HG03575 (cell line): ENCODE measurements at regions not wholly inside any gene's neighbourhood (a gene's known extent, or its start where the extent isn't known, plus 50 kb on each side); places are given as distances from the start of the nearest gene placed in this dataset.
"Not testable (repeated sequence)": the region's sequence is repeated elsewhere in the genome, so short reads cannot be mapped to it uniquely, and the experiment has no call there.

Source experiments
- ATAC-seq: cut with Tn5 transposase; IDR thresholded peaks from one replicate; pipeline ENCODE4 v1.9.1; 2021; ENCODE audit not compliant: unreplicated experiment, insufficient number of reproducible peaks, low FRiP score; ENCODE audit errors: extremely low read depth

DNA sequence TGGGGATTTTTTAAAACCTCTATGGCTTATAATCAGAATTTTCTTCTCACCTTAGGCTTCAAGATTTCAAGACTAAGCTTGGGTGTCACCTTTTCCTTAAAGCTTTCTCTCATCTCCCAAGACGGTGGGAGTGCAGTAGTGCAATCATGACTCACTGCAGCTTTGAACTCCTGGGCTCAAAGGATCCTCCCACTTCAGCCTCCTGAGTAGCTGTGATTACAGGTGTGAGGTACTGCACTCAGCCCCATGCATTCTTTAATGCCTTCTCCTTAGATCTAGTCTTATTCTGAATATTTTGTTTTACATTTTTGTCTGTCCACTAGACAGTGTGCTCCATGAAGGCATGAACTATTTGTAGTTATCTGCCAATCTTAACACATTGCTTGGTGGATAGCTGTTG lies 55.7 kb upstream of the FAT3 start:
- no peak for ATAC-seq

DNA sequence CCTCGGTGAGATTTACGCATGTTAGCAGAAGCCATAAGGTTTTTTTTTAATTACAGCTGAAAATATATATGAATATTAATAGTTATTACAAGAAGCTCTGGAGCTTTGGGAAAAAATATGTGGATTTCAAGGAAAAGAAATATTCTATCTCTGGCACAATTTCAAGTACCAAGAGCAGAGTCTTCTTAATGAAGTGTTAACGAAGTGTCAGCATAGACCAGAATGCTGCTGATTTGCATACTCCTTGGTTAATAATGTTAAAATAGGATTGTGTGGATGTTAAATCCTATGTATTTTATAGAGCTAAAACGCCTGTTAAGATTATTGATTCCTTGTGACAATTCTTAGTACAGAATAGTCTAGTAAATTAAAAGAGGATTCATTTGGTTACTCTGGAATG lies 57.0 kb upstream of the FAT3 start:
- ATAC-seq, result no peak

DNA sequence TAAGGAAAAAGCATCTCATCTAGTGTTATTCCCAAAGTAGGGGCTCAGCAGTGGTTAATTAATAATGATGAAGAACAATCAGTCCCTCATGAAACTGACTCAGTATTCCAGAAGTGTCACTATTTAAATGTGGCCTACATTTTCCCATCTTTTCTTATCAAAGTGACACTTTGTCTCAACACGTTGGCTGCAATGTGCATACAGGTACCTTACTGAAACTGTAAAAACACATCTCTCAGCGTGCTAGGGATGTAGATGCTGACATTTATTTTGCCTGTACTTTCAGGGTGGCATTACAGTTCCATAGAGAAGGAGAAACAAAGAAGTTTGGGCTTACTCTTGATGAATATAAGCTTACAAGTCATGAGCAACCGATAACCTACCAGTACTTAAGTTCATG lies 58.3 kb upstream of the FAT3 start:
- ATAC-seq, result no peak

DNA sequence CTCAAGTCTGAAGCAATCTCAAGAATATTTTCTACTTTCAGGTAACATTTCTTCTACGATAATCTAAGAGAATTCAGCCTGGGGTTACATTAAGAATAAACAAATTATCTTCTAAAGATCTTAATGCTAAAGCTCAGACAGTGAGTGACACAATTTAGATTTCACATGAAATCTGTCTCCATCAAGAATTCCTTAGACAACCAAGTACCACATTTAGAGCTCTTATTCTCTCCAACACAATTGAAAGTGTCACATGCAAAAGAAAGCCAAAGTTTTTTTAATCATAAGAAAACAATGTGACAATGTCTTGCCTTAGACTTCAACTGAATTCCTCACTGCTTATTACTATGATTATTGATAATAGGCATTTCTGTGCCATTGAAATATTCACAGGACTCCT lies 60.7 kb upstream of the FAT3 start:
- no peak for ATAC-seq

DNA sequence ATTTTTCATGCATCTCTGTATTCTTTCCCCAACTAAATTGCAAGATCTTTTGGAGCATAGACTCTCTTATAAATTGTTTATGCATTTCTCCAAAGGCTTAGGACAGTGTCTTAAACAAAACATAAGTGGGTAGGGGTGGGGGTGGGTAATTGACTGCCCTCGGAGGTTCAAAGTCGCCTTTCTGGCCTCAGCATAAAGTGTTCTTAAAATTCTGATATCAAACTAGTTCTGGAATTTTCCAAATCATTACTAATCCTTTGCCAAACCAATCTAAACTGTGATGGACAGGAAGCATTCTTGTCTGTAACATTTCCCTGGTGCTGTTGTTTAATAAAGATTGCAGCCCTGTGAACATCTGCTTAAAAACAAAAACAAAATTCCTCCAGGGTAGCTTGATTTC lies 61.8 kb upstream of the FAT3 start:
- no peak for ATAC-seq

DNA sequence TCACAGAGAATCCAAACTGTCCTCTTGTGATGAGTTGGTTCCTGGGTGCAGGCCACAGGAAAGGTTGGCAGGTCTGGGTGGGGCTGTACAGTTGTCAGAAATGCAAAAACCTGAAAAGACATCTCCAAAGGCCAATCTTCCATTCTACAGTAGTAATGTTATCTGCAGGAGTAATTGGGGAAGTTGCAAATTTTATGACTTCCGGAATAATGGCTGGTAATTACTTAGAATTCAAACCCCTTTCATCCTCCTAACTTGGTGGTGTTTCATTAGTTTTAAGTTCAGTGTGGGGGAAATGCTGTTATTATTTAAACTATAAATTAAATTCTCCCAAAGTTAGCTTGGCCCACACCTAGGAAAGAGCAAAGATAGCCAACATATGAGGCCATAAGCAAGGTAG lies 64.7 kb upstream of the FAT3 start:
- no peak for ATAC-seq

DNA sequence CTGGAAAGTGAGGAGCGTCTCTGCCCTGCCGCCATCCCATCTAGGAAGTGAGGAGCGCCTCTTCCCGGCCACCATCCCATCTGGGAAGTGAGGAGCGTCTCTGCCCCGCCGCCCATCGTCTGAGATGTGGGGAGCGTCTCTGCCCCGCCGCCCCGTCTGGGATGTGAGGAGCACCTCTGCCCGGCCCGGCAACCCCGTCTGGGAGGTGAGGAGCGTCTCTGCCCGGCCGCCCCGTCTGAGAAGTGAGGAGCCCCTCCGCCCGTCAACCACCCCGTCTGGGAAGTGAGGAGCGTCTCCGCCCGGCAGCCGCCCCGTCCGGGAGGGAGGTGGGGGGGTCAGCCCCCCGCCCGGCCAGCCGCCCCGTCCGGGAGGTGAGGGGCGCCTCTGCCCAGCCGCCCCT lies 67.2 kb upstream of the FAT3 start:
- not testable (repeated sequence) for ATAC-seq

DNA sequence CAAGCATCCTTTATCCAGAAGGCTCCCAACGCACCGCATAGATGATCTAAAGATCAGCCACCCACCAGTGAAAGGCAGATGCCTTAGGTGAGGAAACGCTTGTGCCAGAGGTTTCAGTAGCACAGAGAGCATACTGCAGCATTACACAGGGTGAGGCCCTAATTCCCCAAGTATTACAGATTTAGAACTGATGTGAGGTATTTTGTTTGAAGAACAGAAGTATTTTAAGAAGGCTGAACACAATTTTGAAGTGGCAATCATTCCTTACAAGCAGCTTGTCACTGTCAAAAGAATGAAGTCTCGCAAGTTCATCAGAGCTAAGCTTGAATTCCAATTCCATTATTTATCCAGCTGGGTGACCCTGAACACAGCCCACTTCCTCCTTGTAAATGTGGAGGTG lies 70.0 kb upstream of the FAT3 start:
- ATAC-seq, result no peak

DNA sequence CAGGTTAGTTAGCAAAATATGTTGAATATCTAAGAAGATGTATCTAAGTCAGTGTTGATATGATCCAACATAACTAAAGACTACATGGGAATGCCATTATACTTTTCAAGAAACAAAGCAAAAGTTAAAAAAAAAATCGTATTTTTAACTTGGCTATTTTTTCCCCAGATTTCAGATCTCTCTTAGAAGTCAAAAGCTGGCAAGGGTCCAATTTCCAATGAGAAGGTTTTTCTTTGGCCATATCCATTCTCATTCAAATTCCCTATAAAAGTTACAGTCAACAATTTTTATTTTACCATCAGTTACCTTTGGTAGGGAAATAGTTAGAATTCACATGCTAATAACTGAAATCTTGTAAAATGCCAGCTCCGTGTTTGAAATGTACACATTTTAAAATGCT lies 70.5 kb upstream of the FAT3 start:
- ATAC-seq, result no peak

DNA sequence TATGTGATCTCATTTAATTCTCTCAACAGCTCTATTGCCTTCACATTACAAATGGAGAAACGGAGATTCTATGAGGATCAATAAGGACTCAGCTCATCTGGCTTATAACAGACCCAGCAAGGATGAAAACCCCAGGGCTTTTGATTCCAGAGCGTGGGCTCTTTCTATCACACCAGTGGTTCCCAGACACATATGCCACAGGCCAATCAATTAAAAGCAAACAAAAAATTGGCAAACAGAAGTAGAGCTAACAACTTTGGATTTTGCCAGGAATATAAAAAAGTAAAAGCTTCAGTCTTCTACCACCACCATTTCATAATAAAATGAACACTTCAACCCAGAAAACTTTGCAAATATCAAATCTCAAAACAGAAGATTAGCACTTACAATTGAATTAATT lies 71.1 kb upstream of the FAT3 start:
- no peak for ATAC-seq

DNA sequence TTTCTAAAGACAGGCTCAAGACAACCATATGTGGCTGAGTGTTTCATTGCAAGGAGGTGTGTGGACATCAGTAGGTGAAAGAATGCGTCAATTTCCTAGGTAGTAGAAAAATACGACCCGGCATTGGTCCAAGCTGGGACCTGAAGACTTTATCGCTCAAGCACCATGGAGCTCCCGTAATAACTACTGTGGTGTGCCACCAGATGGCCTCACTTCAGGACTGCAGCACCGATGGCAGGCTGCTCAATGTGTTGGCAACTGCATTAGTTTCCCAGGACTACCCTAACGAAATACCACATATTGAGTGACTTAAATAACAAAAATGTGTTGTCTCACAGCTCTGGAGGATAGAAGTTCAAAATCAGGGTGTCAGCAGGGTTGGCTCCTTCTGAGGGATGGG lies 72.4 kb upstream of the FAT3 start:
- no peak for ATAC-seq

DNA sequence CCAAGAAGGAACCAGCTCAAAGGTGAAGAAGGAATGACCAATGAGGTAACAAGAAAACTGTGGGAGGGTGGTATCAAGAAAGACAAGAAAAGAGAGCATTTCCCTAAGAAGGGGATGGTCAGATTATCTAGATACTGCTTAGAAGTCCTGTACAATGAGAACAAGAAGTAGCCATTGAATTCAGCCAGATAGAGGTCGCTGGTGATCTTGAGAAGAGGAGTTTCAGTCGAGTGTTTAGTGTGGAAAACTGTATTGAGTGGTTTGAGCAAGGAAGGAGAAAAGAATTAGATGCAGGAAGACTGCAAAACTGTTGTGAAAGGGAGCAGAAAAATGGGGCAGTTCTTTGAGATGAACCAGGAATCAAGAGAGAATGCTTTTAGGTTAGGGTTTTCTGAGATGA lies 74.6 kb upstream of the FAT3 start:
- no peak for ATAC-seq

DNA sequence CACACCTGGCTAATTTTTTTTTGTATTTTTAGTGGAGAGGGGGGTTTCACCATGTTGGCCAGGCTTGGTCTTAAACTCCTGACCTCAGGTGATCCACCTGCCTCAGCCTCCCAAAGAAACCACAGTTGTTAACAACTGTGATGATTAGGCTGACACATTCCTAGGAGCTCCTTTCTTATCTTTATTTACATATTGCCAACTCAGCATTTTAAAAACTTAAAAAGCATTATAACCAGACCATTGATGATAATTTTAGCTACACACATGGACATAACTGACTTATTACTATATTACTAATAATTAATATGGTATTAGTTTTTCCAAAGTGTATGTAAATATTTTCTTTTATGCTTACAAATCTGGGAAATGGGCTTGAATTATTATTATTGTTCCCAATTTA lies 82.9 kb upstream of the FAT3 start:
- no peak for ATAC-seq

DNA sequence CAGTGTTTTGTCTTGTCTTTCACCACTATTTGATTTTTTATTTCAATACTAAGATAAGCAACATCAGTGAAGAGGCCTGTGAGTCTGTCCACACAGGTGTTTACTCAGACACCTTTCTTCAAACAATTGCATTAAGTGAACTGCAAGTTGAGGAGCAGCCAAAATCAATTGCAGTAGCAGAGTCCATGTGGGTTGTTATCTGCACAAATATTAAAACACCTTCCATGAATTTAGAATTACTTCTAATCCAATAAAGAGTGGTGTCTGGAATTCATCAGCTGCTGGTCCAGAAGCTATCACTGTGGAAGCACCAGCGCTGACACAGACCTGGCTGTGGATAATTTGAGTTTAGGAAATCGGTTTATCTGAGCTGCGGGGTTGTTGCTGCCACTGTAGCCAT lies 83.5 kb upstream of the FAT3 start:
- ATAC-seq, result no peak

DNA sequence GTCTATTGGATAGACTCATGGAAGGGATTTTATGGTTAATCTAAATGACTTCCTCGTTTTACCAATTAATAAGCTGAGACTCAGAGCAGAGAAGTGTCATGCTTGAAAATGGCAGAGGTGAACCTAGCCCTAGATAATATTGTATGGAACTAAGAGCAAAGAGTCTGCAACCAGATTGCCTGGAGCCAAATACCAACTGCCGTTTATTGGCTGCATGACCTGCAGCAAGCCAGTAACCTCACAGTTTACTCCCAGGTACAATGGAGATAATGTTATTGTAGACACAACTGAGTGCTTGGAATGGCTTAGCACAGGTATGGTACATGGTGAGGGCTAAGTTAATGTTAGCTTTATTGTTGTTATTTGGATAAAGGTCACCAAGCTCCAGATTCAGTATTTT lies 84.6 kb upstream of the FAT3 start:
- ATAC-seq, result no peak

DNA sequence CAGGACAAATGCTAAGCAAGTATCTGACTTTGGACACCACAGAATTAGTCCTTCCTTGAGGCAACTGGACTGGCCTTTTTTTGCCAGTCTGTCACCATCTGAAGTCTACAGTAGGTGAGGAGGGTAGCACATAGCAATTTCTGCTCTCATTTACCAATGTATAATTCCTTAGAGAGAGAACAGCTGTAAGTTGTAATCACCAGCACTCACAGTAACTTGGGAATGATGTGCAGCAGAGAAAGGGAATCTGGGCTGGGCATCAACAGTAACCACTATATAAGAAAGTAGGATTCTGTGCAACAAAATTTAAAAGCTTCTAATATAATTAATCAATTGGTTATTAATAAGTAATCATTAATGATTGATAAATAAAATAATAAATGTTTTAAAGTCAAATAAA lies 86.3 kb upstream of the FAT3 start:
- ATAC-seq, result no peak

DNA sequence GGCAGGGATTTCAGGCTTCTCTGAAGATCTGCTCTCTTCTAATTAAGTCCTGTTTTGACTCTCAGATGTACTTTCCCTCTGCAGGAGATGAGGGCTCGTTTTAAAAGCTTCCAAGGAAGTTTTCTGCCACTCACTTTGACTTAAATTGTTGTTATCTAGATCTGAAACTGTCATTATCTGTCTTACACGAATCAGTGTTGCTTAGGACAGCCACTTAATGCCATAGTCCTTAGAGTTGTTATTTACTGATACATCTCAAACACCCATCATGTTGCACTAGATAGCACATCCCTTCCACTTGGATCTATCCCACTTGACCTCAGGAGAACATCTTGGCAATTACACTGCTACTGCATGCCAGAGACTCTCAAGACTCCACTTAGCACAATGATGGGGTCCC lies 86.9 kb upstream of the FAT3 start:
- ATAC-seq, result no peak

DNA sequence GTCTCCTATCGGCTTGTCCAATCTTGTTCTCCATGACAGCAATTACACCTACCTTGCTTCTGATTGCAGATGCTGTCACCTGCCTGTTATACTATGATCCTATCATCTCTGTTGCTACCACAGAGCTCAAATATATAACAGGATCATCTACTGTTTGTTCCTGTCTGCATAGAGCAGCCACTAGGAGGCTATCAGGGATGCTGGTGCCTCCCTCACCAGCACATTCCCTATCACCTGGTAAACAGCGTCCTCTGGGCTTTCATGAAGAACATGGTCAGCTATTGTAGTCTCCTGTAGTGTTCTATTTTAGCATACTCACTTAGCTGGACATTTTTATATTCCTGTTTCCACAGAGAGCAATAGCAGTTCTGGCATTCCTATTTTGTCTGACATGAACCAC lies 87.8 kb upstream of the FAT3 start:
- ATAC-seq, result no peak

DNA sequence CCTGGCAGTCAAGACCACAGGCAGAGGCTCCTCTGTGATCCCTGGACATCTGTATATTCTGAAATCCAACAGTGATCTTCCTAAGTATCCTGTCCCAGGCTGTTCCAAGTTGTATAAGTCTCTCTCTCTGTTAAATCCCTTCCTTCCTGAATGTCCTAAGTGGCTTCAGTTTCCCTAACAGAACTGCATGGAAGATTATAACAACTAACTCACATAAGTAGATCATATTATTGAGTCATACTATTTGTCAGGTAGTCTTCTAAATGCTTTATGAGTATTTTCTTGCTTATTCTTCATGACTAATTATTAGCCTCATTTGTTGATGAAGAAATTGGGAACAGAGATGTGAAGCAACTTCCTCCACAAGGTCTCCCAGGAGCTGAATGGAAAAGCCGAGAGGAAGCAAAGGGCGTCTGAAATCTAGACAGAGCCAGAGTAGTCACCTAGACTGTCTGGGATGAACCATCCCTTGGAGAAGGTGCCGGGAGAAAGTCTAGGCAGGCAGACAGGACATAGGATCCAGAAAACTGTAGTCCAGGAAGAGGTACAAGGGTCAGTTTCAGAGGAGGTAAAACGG lies 93.2 kb upstream of the FAT3 start:
- no peak for ATAC-seq

DNA sequence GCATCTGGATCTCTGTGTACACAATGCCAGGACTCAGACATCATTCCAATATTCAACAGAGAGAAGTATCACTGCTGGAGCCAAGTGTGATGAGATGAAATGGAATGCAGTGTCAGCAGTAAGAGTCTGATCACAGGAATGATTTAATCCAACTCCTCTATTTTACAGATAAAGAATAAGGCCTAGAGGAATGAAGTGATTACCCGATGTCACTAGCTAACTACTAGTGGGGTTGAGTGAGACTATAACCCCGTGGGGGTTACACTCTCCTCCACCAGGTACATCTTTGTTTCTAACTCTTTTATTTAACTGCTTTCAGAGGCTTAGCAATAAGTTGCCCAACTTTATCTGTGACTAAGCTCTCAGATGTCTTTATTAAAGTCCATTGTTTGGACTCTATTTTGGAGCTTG lies 94.2 kb upstream of the FAT3 start:
- no peak for ATAC-seq

DNA sequence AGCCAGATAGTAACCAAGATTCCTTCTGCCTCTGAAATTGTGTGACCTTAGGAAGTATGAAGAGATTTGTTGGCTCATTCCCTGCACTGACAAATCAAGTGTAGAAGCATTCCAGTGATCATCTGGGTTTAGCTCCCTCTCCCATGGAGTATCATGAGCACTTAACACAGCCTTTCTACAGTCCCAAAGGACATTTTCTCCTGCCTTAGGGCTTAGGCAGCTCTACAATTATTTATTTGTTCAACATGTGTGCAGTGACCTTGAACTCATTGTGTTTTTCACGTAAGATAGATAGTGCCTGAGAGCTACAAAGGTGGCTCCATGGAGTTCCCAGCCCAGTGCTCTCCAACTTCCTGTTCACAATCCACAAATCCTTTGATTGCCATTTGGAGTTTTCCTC lies 94.8 kb upstream of the FAT3 start:
- no peak for ATAC-seq

DNA sequence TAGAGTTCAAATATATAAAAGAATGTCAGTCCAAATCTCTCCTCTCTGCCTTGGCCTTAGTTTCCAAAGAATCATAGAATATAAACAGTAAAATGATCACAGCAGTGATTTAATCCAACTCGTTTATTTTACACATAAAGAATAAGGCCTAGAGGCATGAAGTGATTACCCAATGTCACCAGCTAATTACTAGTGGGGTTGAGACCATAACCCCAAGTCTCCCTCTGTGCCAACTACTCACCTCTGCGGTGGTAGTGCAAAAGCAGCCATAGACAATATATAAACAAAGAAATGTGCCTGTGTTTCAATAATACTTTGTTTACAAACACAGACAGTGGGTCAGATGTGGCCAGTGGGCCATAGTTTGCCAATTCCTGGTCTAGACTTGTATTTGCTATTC lies 96.6 kb upstream of the FAT3 start:
- no peak for ATAC-seq
